Ovary (tissue), 7 donors: ENCODE measurements at regions not wholly inside any gene's neighbourhood (a gene's known extent, or its start where the extent isn't known, plus 50 kb on each side); places are given as distances from the start of the nearest gene placed in this dataset.

Experiments used
- DNase-seq, 5 donors: peaks; one replicate each; pipeline ENCODE4 v3.0.0-alpha.2; 2019 to 2020
- H3K27ac ChIP-seq, 2 donors: fragments of 200-600 bp; one replicate each; pipeline versions ENCODE4 v1.5.1 to v1.8.0; 2019 to 2022
- H3K27me3 ChIP-seq: fragments of 200-600 bp; one replicate; pipeline ENCODE4 v1.8.0; 2022
- H3K36me3 ChIP-seq: fragments of 200-600 bp; sonication (generic); one replicate; pipeline ENCODE4 v1.5.1; 2019
- H3K4me1 ChIP-seq: one replicate; pipeline ENCODE4 v1.8.1; 2013; ENCODE audit warnings: mild to moderate bottlenecking, moderate library complexity; ENCODE audit not compliant: insufficient read depth
- H3K4me3 ChIP-seq: fragments of 200-600 bp; sonication (generic); one replicate; pipeline ENCODE4 v1.5.1; 2017
- H3K9me3 ChIP-seq, 2 donors: fragments of 200-600 bp in 1 of 2; sonication (generic) in 1 of 2; one replicate each; pipeline versions ENCODE4 v1.5.1 to v1.8.1; 2013 to 2019; ENCODE audit warnings: mild to moderate bottlenecking in 1 of 2, moderate library complexity in 1 of 2
- EP300 ChIP-seq: sonication (generic); formaldehyde crosslinking; IDR thresholded peaks from one replicate; pipeline ENCODE4 v1.6.1; 2017; ENCODE audit warnings: antibody characterized with exemption
- POLR2A ChIP-seq: fragments of 450-650 bp; IDR thresholded peaks from one replicate; pipeline ENCODE4 v1.6.1; 2017; ENCODE audit warnings: antibody characterized with exemption, mild to moderate bottlenecking, moderate library complexity
- WGBS, 3 donors: extraction: QIAGEN DNeasy Blood & Tissue Kit in 1 of 3; methylation state at CpG; one replicate each; pipeline versions ENCODE4 v1.1.5 to v1.1.7; 2013 to 2017; 5-methylcytosine and 5-hydroxymethylcytosine counted together
- intact Hi-C, 4 donors: fragments of 100-400 bp; cut with DNase I; formaldehyde crosslinking; loops; one replicate each; pipeline versions ENCODE4 v1.11.0 to v1.15.1; 2022 to 2023
- TF ChIP-seq, protein P1 (sequence below), 3 donors: fragments of 450-650 bp in 2 of 3; fragments of 200-600 bp in 1 of 3; IDR thresholded peaks; one replicate each; pipeline versions ENCODE4 v1.5.1 to v1.8.0; 2016 to 2022; ENCODE audit warnings: antibody characterized with exemption in 3 of 3, mild to moderate bottlenecking in 1 of 3
- donor health status: DM: no; HTN: no; CAD: no; lungs with moderate emphysema.
- donor health status: DM: no; HTN: no; CAD: no.
- donor health status: Bipolar disorder and iron deficiency.
- donor health status: DM: no; HTN: no; CAD: no.
- donor health status: DM: yes; HTN: yes; CAD: no.

DNA sequence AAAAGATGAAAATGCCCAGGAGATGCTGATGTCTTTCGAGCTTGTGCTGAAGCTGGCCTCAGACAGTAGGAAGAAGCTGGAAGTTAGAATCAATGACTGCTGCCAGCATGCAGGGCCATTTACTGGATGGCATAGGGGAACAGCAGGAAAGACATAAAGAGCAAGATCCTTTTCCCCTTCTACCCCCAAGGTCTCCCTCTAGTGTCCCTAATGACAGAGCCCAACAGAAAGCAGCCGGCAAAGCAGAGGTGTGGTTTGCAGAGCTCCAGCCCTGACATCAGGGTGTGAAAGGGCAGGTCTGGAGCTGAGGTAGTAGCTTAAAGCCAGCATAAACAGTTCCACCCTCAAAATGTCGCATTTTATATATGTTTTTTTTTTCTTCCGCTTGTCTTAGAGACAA, 1560.7 kb upstream of the TMEM132C start:
- DNase-seq = no peak
- Histone ChIP-seq H3K9me3 (no peaks in the 10 kb centered on the region), H3K27me3 (no peaks in the 10 kb centered on the region), H3K4me1 (no peaks in the 10 kb centered on the region), H3K4me3 (no peak overlapping the region), H3K27ac (no peak overlapping the region), H3K36me3 (no peaks in the 10 kb centered on the region)
- intact Hi-C loops = no loop called here
- WGBS, 3 donors = 23 to 45% (median 35%) methylated on average over 4 of the region's 4 CpGs
- TF ChIP-seq, protein P1, sequence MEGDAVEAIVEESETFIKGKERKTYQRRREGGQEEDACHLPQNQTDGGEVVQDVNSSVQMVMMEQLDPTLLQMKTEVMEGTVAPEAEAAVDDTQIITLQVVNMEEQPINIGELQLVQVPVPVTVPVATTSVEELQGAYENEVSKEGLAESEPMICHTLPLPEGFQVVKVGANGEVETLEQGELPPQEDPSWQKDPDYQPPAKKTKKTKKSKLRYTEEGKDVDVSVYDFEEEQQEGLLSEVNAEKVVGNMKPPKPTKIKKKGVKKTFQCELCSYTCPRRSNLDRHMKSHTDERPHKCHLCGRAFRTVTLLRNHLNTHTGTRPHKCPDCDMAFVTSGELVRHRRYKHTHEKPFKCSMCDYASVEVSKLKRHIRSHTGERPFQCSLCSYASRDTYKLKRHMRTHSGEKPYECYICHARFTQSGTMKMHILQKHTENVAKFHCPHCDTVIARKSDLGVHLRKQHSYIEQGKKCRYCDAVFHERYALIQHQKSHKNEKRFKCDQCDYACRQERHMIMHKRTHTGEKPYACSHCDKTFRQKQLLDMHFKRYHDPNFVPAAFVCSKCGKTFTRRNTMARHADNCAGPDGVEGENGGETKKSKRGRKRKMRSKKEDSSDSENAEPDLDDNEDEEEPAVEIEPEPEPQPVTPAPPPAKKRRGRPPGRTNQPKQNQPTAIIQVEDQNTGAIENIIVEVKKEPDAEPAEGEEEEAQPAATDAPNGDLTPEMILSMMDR (IDR thresholded peaks at IDR 0.05) = no peak
- no peak for TF ChIP-seq EP300
- no peak for TF ChIP-seq POLR2A

DNA sequence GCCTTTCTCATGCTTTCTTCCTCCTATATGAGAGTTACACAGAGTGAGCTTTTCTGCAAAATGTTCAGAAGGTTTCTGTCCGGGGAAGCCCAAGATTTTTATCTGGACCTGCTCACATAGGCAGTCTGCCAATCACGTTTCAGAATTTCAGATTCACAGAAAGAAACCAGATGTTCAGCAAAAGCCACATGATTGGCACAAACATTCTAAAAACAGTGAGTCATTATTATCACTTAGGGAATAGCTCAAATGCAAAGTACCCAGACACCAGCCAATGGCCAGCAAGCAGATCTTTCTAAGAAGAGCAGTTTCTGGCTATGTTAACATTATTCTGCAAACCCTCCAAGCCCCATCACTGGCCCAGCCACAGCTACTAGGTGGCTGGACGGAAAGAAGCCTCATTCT, 1558.5 kb upstream of the TMEM132C start:
- H3K4me1 ChIP-seq = no peaks in the 10 kb centered on the region
- no peak for DNase-seq
- H3K27me3 ChIP-seq = no peaks in the 10 kb centered on the region
- no peak overlapping the region for H3K4me3 ChIP-seq
- no peak for TF ChIP-seq EP300
- no peak for TF ChIP-seq POLR2A
- TF ChIP-seq, protein P1 (IDR thresholded peaks at IDR 0.05) = no peak
- no peaks in the 10 kb centered on the region for H3K36me3 ChIP-seq
- intact Hi-C loops = no loop called here
- H3K9me3 ChIP-seq = no peaks in the 10 kb centered on the region
- no peak overlapping the region for H3K27ac ChIP-seq
- WGBS, 3 donors = 32 to 41% (median 38%) methylated on average over 3 of the region's 3 CpGs

DNA sequence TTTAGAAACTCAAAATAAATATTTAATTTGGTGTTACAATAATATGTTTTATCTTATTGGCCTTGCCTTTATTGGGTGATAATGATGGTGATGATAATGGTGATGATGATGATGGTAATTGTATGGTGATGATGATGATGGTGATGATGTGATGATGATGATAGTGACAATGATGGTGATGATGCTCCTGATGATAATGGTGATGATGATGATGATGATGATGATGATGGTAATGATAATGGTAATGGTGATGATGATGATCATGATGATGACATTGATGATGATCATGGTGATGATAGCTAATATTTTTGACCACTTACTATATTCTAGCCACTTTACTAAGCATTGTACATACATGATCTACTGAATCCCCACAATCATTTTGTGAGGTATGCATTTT, 1548.6 kb upstream of the TMEM132C start:
- H3K27ac ChIP-seq = no peak overlapping the region
- H3K36me3 ChIP-seq = no peaks in the 10 kb centered on the region
- intact Hi-C loops = no loop called here
- H3K4me1 ChIP-seq = no peaks in the 10 kb centered on the region
- H3K27me3 ChIP-seq = no peaks in the 10 kb centered on the region
- TF ChIP-seq, protein P1 (IDR thresholded peaks at IDR 0.05) = no peak
- TF ChIP-seq EP300 (no peak), POLR2A (no peak)
- DNase-seq = no peak
- H3K4me3 ChIP-seq = no peak overlapping the region
- H3K9me3 ChIP-seq = no peaks in the 10 kb centered on the region

DNA sequence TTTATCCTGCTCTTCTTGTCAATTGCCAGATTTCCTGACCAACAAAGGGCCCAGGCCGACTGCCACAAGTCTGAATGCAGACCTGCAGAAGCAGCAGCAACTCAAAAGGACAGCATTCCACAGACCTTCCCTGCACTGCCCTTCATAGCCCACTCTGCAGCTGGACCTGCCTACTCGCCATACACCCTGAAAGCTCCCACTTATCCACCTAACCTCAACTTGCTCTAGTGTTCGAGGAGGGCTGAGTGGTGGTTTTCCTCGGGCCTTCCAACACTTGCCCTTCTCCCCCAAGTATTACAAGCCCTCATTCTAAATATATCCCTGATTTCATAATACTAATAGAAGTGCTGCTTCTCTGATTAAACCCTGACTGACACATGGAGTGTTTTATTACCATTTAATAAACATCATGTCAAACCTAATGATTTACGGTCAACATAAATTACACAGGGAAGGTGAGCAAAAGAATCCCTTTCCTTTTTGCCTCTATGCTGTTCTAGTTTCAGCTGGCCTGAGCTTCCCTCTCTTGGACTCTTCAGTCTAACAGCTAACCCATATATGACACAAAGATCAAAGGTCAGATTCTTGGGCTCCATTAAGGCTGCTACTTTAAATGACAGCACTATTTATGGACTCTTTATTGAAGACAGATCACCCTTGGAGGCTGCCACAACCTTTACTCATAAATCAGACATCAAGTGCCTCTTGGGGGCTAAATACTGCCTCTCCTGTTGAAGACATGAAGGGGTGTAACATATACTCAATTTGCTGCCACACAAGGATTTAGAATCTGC, 1546.9 kb upstream of the TMEM132C start:
- Histone ChIP-seq H3K4me3 (no peak overlapping the region), H3K27ac (no peak overlapping the region), H3K9me3 (no peaks in the 10 kb centered on the region), H3K36me3 (no peaks in the 10 kb centered on the region), H3K27me3 (no peaks in the 10 kb centered on the region), H3K4me1 (no peaks in the 10 kb centered on the region)
- 16 to 31% (median 20%) methylated on average over 5 of the region's 5 CpGs for WGBS, 3 donors
- TF ChIP-seq, protein P1 (IDR thresholded peaks at IDR 0.05) = no peak
- no peak for TF ChIP-seq EP300
- no peak for DNase-seq
- intact Hi-C loops = no loop called here
